HCT116 (cell line): ENCODE measurements at regions not wholly inside any gene's neighbourhood (a gene's known extent, or its start where the extent isn't known, plus 50 kb on each side); places are given as distances from the start of the nearest gene placed in this dataset.

ENCODE experiments used
- ATAC-seq: fragments of 200-7000 bp; cut with Tn5 transposase; 2 replicates; pipeline ENCODE4 v1.9.1; 2020; ENCODE audit warnings: mild to moderate bottlenecking, moderate library complexity
- BruUV-seq: library from RNA; stranded (reverse); fragments of 400-500 nt; replicated peaks from 2 replicates; lab custom pipeline; 2021; lab: Mats Ljungman, UMichigan
- CTCF ChIA-PET: fragments of 300-600 bp; sonication (Branson Sonifier 250); formaldehyde crosslinking; loops from one replicate; lab custom pipeline; 2021; ENCODE audit warnings: antibody characterized with exemption; lab: Charles Lee
- POLR2A ChIA-PET: fragments of 300-600, 350-600 bp; sonication (Branson Sonifier 250); formaldehyde crosslinking; loops from one replicate; lab custom pipeline; 2021; ENCODE audit warnings: antibody characterized with exemption; lab: Charles Lee
- RAD21 ChIA-PET, 2 experiments: fragments of 300-600 bp; sonication (Branson Sonifier 250); formaldehyde crosslinking; loops; one replicate each; lab custom pipeline; 2023; ENCODE audit warnings: low total read pairs in 2 of 2; ENCODE audit not compliant: uncharacterized antibody in 2 of 2, unreplicated experiment in 2 of 2, low non-redundant PET in 1 of 2; lab: Charles Lee
- DNase-seq: peaks from one replicate; pipeline ENCODE4 v3.0.0-alpha.2; 2010; ENCODE audit warnings: low read depth, low spot score
- H2AFZ ChIP-seq: fragments of 200-600 bp; shearing (Covaris generic), sonication (generic); 2 replicates; pipeline ENCODE4 v1.6.1; 2017; ENCODE audit warnings: low read depth, mixed run types, mixed read lengths, antibody characterized with exemption, low read length; ENCODE audit not compliant: poor library complexity, severe bottlenecking
- H3K27ac ChIP-seq: 2 replicates; pipeline ENCODE4 v1.5.1; 2012; ENCODE audit warnings: low read depth, low read length
- H3K27me3 ChIP-seq: fragments of 200-600 bp; sonication (generic); 2 replicates; pipeline ENCODE4 v1.6.1; 2016; ENCODE audit warnings: mixed run types, low read length, mixed read lengths; ENCODE audit not compliant: insufficient read depth
- H3K36me3 ChIP-seq, 2 experiments: fragments of 200-500 bp in 1 of 2; fragments of 200-600 bp in 1 of 2; sonication (Bioruptor generic) in 1 of 2; sonication (generic) in 1 of 2; 2 replicates each; pipeline versions ENCODE4 v1.5.1 to v1.6.1; 2014 to 2016; ENCODE audit warnings: low read length in 2 of 2, inconsistent platforms in 1 of 2, mixed read lengths in 1 of 2, mixed run types in 1 of 2; ENCODE audit not compliant: insufficient read depth in 2 of 2, control insufficient read depth in 1 of 2
- H3K4me1 ChIP-seq, 2 experiments: fragments of 200-600 bp in 1 of 2; sonication (generic) in 1 of 2; 2 replicates each; pipeline versions ENCODE4 v1.5.1 to v1.6.1; 2012 to 2017; ENCODE audit warnings: low read length in 2 of 2, inconsistent platforms in 1 of 2, mild to moderate bottlenecking in 1 of 2, mixed read lengths in 1 of 2, mixed run types in 1 of 2, moderate library complexity in 1 of 2; ENCODE audit not compliant: insufficient read depth in 2 of 2, control insufficient read depth in 1 of 2
- H3K4me2 ChIP-seq: fragments of 200-600 bp; sonication (generic); 2 replicates; pipeline ENCODE4 v1.6.1; 2017; ENCODE audit warnings: mixed run types, low read length, mixed read lengths
- H3K4me3 ChIP-seq, 2 experiments: fragments of 200-600 bp in 1 of 2; sonication (generic) in 1 of 2; replicated peaks in 1 of 2; 2 replicates each; pipeline ENCODE4 v1.5.1; 2011 to 2016; ENCODE audit warnings: low read length in 2 of 2, control low read depth in 1 of 2, low read depth in 1 of 2, mild to moderate bottlenecking in 1 of 2, mixed read lengths in 1 of 2, mixed run types in 1 of 2
- H3K79me2 ChIP-seq: fragments of 200-600 bp; sonication (generic); 2 replicates; pipeline ENCODE4 v1.6.1; 2017; ENCODE audit warnings: mild to moderate bottlenecking, mixed run types, low read length, moderate library complexity, mixed read lengths; ENCODE audit not compliant: insufficient read depth
- H3K9ac ChIP-seq: fragments of 200-600 bp; sonication (generic); 2 replicates; pipeline ENCODE4 v1.6.1; 2016; ENCODE audit warnings: low read length, mixed read lengths
- H3K9me2 ChIP-seq: fragments of 200-600 bp; sonication (generic), shearing (Covaris generic); 2 replicates; pipeline ENCODE4 v1.6.1; 2017; ENCODE audit warnings: mixed run types, mild to moderate bottlenecking, moderate library complexity; ENCODE audit not compliant: insufficient read depth
- H3K9me3 ChIP-seq, 2 experiments: fragments of 200-500 bp in 1 of 2; fragments of 200-600 bp in 1 of 2; sonication (Bioruptor generic) in 1 of 2; sonication (generic) in 1 of 2; 2 replicates each; pipeline ENCODE4 v1.6.1; 2014 to 2017; ENCODE audit warnings: low read length in 2 of 2, mixed read lengths in 2 of 2, inconsistent platforms in 1 of 2, low read depth in 1 of 2, mild to moderate bottlenecking in 1 of 2, mixed run types in 1 of 2, moderate library complexity in 1 of 2; ENCODE audit not compliant: control insufficient read depth in 1 of 2, insufficient read depth in 1 of 2
- H4K20me1 ChIP-seq: fragments of 200-600 bp; sonication (generic), shearing (Covaris generic); 2 replicates; pipeline ENCODE4 v1.6.1; 2017; ENCODE audit warnings: mixed run types, mild to moderate bottlenecking, moderate library complexity; ENCODE audit not compliant: insufficient read depth
- ATF3 ChIP-seq: IDR thresholded peaks from 2 replicates; pipeline ENCODE4 v1.6.1; 2012
- CEBPB ChIP-seq: IDR thresholded peaks from 2 replicates; pipeline ENCODE4 v1.6.1; 2012; ENCODE audit warnings: low read depth
- CTCF ChIP-seq, 3 experiments: fragments of 200-600 bp in 1 of 3; sonication (generic) in 1 of 3; IDR thresholded peaks in 2 of 3; conservative IDR thresholded peaks in 1 of 3; 2 replicates each; pipeline ENCODE4 v1.5.1; 2012 to 2017; ENCODE audit warnings: low read depth in 2 of 3, low read length in 2 of 3, antibody characterized with exemption in 1 of 3, borderline replicate concordance in 1 of 3, control low read depth in 1 of 3, mild to moderate bottlenecking in 1 of 3, mixed read lengths in 1 of 3, mixed run types in 1 of 3, moderate library complexity in 1 of 3; ENCODE audit not compliant: insufficient read depth in 1 of 3
- ELF1 ChIP-seq: IDR thresholded peaks from 2 replicates; pipeline ENCODE4 v1.6.1; 2012; ENCODE audit warnings: low read depth, borderline replicate concordance
- EZH2phosphoT487 ChIP-seq: fragments of 200-600 bp; IDR thresholded peaks from 2 replicates; pipeline ENCODE4 v1.6.1; 2018; ENCODE audit warnings: antibody characterized with exemption, borderline replicate concordance
- POLR2A ChIP-seq: IDR thresholded peaks from 2 replicates; pipeline ENCODE4 v1.7.0; 2011; ENCODE audit warnings: borderline replicate concordance; ENCODE audit not compliant: insufficient read depth, insufficient read length; ENCODE audit errors: extremely low read depth
- SP1 ChIP-seq: IDR thresholded peaks from 2 replicates; pipeline ENCODE4 v1.6.1; 2012; ENCODE audit warnings: low read depth
- ZBTB33 ChIP-seq: IDR thresholded peaks from 2 replicates; pipeline ENCODE4 v1.6.1; 2011; ENCODE audit warnings: mild to moderate bottlenecking, low read length, moderate library complexity; ENCODE audit not compliant: insufficient replicate concordance; ENCODE audit errors: extremely low read depth
- intact Hi-C: fragments of 100-400 bp; cut with micrococcal nuclease; formaldehyde crosslinking; loops from 2 replicates; pipeline ENCODE4 v1.10.0; 2022

GRCh38 chr6:120111001-120111400, 761.4 kb upstream of the MAN1A1 start:
- Histone ChIP-seq H3K4me1 (0 out of 4 replicates have a peak, but pooled peaks cover 0 to 3% of the 10 kb centered on the region in 2 experiments), H3K9ac (no peak overlapping the region), H3K27me3 (no peaks in the 10 kb centered on the region), H3K27ac (no peak overlapping the region), H2AFZ (no peak overlapping the region), H3K4me2 (no peak overlapping the region), H4K20me1 (no peaks in the 10 kb centered on the region), H3K9me2 (no peaks in the 10 kb centered on the region), H3K79me2 (no peaks in the 10 kb centered on the region), H3K36me3 (no peaks in the 10 kb centered on the region), H3K9me3 (no peaks in the 10 kb centered on the region), H3K4me3 (no peak overlapping the region)
- RAD21 ChIA-PET = no interaction called here
- no peak for DNase-seq
- POLR2A ChIA-PET = no interaction called here
- CTCF ChIA-PET = no interaction called here
- no peak for ATAC-seq
- BruUV-seq = no TSS peak
- intact Hi-C loops = no loop called here
- TF ChIP-seq ZBTB33 (no peak), CEBPB (no peak), CTCF (IDR thresholded peaks at IDR 0.05 in 2 of 3, conservative IDR thresholded peaks at IDR 0.05 in 1 of 3; ENCODE audit: borderline replicate concordance in 1 of 3, insufficient read depth in 1 of 3, low read depth in 2 of 3, low read length in 2 of 3) (no peak), POLR2A (no peak), EZH2phosphoT487 (no peak), SP1 (no peak), ATF3 (no peak), ELF1 (no peak)
